ENCODE measurements at regions not wholly inside any gene's neighbourhood (a gene's known extent, or its start where the extent isn't known, plus 50 kb on each side); places are given as distances from the start of the nearest gene placed in this dataset.

DNA sequence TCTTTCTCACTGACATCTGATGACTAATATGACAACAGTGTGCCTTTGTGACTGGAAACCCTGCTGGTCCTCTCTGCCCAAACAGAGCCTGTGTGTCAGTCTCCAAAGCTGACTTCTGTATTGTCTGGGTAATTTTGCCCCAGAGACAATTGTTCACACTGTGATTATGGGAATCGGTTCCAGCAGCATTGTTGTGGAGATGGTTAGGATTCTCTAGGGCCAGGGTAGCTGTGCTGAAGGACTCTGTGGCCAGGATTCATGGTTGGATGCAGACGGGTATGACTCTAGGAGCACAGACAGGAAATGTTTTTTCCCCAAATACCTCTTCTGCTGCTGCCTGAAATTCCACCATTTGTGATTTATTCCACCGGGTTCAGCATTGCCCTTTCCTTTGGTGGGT, 57.5 kb upstream of the ITGA11 start (continued):
- TF ChIP-seq ZNF331 (CRISPR knock-in tag; IDR thresholded peaks at IDR 0.05; ENCODE audit: low read depth) (no peak), CREB1 (CRISPR knock-in tag; IDR thresholded peaks at IDR 0.05; ENCODE audit: low read depth) (no peak), EZH2 (IDR thresholded peaks at IDR 0.05; ENCODE audit: low read depth, unreplicated experiment) (no peak), POLR2AphosphoS5 (IDR thresholded peaks at IDR 0.05; ENCODE audit: low read depth) (no peak), STAT1 (IDR thresholded peaks at IDR 0.05; ENCODE audit: unreplicated experiment) (no peak), REST (IDR thresholded peaks at IDR 0.05; ENCODE audit: unreplicated experiment) (no peak), JUNB (IDR thresholded peaks at IDR 0.05; ENCODE audit: unreplicated experiment) (no peak), ZNF114 (CRISPR knock-in tag; IDR thresholded peaks at IDR 0.05) (no peak)
- TF ChIP-seq, protein P1, sequence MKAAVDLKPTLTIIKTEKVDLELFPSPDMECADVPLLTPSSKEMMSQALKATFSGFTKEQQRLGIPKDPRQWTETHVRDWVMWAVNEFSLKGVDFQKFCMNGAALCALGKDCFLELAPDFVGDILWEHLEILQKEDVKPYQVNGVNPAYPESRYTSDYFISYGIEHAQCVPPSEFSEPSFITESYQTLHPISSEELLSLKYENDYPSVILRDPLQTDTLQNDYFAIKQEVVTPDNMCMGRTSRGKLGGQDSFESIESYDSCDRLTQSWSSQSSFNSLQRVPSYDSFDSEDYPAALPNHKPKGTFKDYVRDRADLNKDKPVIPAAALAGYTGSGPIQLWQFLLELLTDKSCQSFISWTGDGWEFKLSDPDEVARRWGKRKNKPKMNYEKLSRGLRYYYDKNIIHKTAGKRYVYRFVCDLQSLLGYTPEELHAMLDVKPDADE (IDR thresholded peaks at IDR 0.05): no peak

DNA sequence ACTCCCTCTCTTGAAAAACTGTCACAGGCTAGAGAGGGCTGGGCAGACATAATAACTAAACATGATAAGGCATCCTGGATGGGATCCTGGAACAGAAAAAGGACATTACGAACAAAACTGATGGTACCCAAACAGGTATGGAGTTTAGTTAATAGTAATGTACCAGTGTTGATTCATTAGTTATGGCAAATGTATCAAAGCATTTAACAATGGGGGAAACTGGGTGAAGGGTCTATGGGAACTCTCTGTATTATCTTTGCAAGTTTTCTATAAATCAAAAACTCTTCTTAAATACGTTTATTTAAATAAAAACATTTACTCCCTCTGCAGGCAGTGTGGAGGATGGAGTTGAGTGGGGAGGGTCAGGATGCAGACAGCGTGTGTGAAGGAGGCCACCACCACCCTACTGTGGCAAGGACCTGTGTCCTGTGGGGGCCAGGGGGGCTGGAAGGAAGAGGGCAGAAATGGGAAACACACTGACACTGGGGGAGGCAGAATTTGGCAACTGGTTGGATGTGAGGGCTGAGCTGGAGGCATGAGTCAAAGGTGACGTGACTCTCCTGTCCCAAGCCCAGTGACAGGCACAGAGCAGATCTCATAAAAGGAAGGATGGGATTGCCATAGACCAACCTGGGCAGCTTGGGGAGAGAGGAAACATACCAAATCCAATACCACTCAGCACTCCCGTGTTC, 59.6 kb upstream of the ITGA11 start:
- no peak for DNase-seq (ENCODE audit: low spot score)
- H3K9me3 Mint-ChIP-seq: 0 out of 3 replicates have a peak, but pooled peaks cover 2% of the 10 kb centered on the region
- no peak for TF ChIP-seq CREB1 (CRISPR knock-in tag; IDR thresholded peaks at IDR 0.05; ENCODE audit: low read depth)
- TF ChIP-seq, protein P1 (IDR thresholded peaks at IDR 0.05): no peak
- no peak for TF ChIP-seq ZNF331 (CRISPR knock-in tag; IDR thresholded peaks at IDR 0.05; ENCODE audit: low read depth)
- no peak for TF ChIP-seq JUNB (IDR thresholded peaks at IDR 0.05; ENCODE audit: unreplicated experiment)
- no peak for TF ChIP-seq CTCF (conservative IDR thresholded peaks at IDR 0.05; ENCODE audit: low read depth in 2 of 2)
- TF ChIP-seq POLR2AphosphoS5 (IDR thresholded peaks at IDR 0.05; ENCODE audit: low read depth): no peak
- no peak for TF ChIP-seq NANOG (IDR thresholded peaks at IDR 0.05; ENCODE audit: borderline replicate concordance)
- TF ChIP-seq REST (IDR thresholded peaks at IDR 0.05; ENCODE audit: unreplicated experiment): no peak
- TF ChIP-seq ZNF114 (CRISPR knock-in tag; IDR thresholded peaks at IDR 0.05): no peak
- TF ChIP-seq EZH2 (IDR thresholded peaks at IDR 0.05; ENCODE audit: low read depth, unreplicated experiment): no peak

More for the DNA sequence above, 59.6 kb upstream of the ITGA11 start:
- H3K36me3 ChIP-seq (ENCODE audit: insufficient read depth): no peaks in the 10 kb centered on the region
- H4K20me1 ChIP-seq (replicated peaks; ENCODE audit: insufficient read depth): no peaks in the 10 kb centered on the region
- no peak overlapping the region for H3K27ac ChIP-seq (ENCODE audit: low read depth)
- peaks cover 2% of the 10 kb centered on the region; the same call in 2 of the 3 replicates for H3K4me1 Mint-ChIP-seq
- H3K9me2 ChIP-seq (ENCODE audit: insufficient read depth): peaks cover 11% of the 10 kb centered on the region; the same call in 1 of the 2 replicates
- peaks cover 14% of the 10 kb centered on the region for H3K27me3 Mint-ChIP-seq (ENCODE audit: insufficient read depth, low read depth, poor library complexity)
- H3K4me3 ChIP-seq: no peak overlapping the region
- no peak overlapping the region for H3K4me2 ChIP-seq
- no peaks in the 10 kb centered on the region for H3K79me2 ChIP-seq (replicated peaks; ENCODE audit: insufficient read depth)
- no peak overlapping the region for H3K27ac Mint-ChIP-seq
- H3K4me1 ChIP-seq (ENCODE audit: insufficient read depth): peaks cover 4% of the 10 kb centered on the region; the same call in 1 of the 2 replicates
- H3F3A ChIP-seq (replicated peaks; ENCODE audit: low read depth): no peaks in the 10 kb centered on the region
- no peak for ATAC-seq
- no peak overlapping the region for H3K4me3 Mint-ChIP-seq
- no peaks in the 10 kb centered on the region for H3K36me3 Mint-ChIP-seq (ENCODE audit: low read depth)
- H2AFZ ChIP-seq: no peak overlapping the region
- no peaks in the 10 kb centered on the region for H3K27me3 ChIP-seq (ENCODE audit: insufficient read depth)
